ENCODE measurements at regions not wholly inside any gene's neighbourhood (a gene's known extent, or its start where the extent isn't known, plus 50 kb on each side); places are given as distances from the start of the nearest gene placed in this dataset.
"Not testable (repeated sequence)": the region's sequence is repeated elsewhere in the genome, so short reads cannot be mapped to it uniquely, and the experiment has no call there.

DNA sequence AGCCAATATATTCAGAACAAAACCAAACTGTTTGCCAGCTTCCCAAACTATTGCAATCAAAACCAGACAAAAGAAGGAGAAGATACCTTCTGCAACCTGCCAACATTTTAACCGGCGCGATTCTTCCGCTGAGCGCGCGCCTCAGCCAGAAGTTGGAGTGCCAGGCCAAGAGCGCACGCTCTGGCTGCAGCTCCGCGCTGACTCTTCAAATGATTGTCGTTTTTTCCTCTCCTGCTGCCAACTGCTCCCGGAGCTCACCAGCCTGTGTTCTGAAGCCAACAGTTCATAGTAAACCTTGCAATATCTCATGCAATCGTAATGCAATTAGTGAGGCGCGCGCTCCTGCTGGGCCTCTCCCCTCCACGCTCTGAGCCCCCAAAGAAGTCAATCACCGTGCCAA lies 259.7 kb upstream of the MGMT start:
- TF ChIP-seq PAX5 (IDR thresholded peaks at IDR 0.05; ENCODE audit: insufficient read depth, low read length, severe bottlenecking) = no peak
- DNase-seq (ENCODE audit: insufficient read length, low spot score) (no peak), FAIRE-seq (no peak)

GRCh38 chr10:129210876-129211275 lies 256.2 kb upstream of the MGMT start:
- DNase-seq (ENCODE audit: insufficient read length, low spot score) (no peak), FAIRE-seq (no peak)
- TF ChIP-seq POU2F2 (IDR thresholded peaks at IDR 0.05; ENCODE audit: low read depth, low read length) = no peak
- no peak for TF ChIP-seq SPI1 (IDR thresholded peaks at IDR 0.05; ENCODE audit: low read depth, low read length)
- TF ChIP-seq TAF1 (IDR thresholded peaks at IDR 0.05; ENCODE audit: low read depth, low read length) = no peak
- no peak for TF ChIP-seq POLR2AphosphoS5 (IDR thresholded peaks at IDR 0.05; ENCODE audit: low read depth, low read length)
- no peak for TF ChIP-seq POLR2A (IDR thresholded peaks at IDR 0.05; ENCODE audit: low read depth, low read length)
- TF ChIP-seq PAX5 (IDR thresholded peaks at IDR 0.05; ENCODE audit: insufficient read depth, low read length, severe bottlenecking) = no peak

DNA sequence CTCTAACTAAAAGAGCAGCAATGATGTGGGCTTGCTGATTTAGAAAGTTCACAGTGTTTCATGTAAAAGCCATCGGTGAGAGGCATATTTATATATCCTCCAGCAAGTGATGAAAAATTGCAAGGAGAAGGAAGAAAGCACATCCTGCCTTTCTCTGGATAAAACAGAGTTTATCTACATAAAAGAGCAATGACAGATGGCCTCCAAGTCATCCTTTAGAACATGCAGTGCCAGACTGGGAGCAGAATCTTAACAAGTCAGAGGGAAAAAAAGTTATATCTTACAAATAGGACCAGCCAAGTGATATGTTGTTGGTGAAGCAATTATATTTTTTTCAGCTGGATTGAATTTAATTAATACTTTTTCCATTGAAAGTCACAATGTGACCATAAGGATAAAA lies 253.8 kb upstream of the MGMT start:
- DNase-seq (ENCODE audit: insufficient read length, low spot score) = no peak
- no peak for TF ChIP-seq POLR2AphosphoS5 (IDR thresholded peaks at IDR 0.05; ENCODE audit: low read depth, low read length)
- no peak for TF ChIP-seq POU2F2 (IDR thresholded peaks at IDR 0.05; ENCODE audit: low read depth, low read length)
- TF ChIP-seq POLR2A (IDR thresholded peaks at IDR 0.05; ENCODE audit: low read depth, low read length) = no peak
- TF ChIP-seq PAX5 (IDR thresholded peaks at IDR 0.05; ENCODE audit: insufficient read depth, low read length, severe bottlenecking) = no peak
- TF ChIP-seq TAF1 (IDR thresholded peaks at IDR 0.05; ENCODE audit: low read depth, low read length) = no peak
- no peak for TF ChIP-seq SPI1 (IDR thresholded peaks at IDR 0.05; ENCODE audit: low read depth, low read length)
- FAIRE-seq = no peak

GRCh38 chr10:129213996-129214395 lies 253.0 kb upstream of the MGMT start:
- not testable (repeated sequence) for DNase-seq (ENCODE audit: insufficient read length, low spot score); FAIRE-seq

- no peak for FAIRE-seq
- TF ChIP-seq POLR2AphosphoS5 (IDR thresholded peaks at IDR 0.05; ENCODE audit: low read depth, low read length) = no peak
- TF ChIP-seq TAF1 (IDR thresholded peaks at IDR 0.05; ENCODE audit: low read depth, low read length) = no peak
- no peak for TF ChIP-seq PAX5 (IDR thresholded peaks at IDR 0.05; ENCODE audit: insufficient read depth, low read length, severe bottlenecking)
- TF ChIP-seq POLR2A (IDR thresholded peaks at IDR 0.05; ENCODE audit: low read depth, low read length) = no peak
- no peak for TF ChIP-seq POU2F2 (IDR thresholded peaks at IDR 0.05; ENCODE audit: low read depth, low read length)
- TF ChIP-seq SPI1 (IDR thresholded peaks at IDR 0.05; ENCODE audit: low read depth, low read length) = no peak
- DNase-seq (ENCODE audit: insufficient read length, low spot score) = no peak
These were observed 247.7 kb upstream of the MGMT start for GRCh38 chr10:129219364-129219763.

- TF ChIP-seq PAX5 (IDR thresholded peaks at IDR 0.05; ENCODE audit: insufficient read depth, low read length, severe bottlenecking) (no peak), SPI1 (IDR thresholded peaks at IDR 0.05; ENCODE audit: low read depth, low read length) (no peak), POLR2AphosphoS5 (IDR thresholded peaks at IDR 0.05; ENCODE audit: low read depth, low read length) (no peak), TAF1 (IDR thresholded peaks at IDR 0.05; ENCODE audit: low read depth, low read length) (no peak), POU2F2 (IDR thresholded peaks at IDR 0.05; ENCODE audit: low read depth, low read length) (no peak)
- no peak for DNase-seq (ENCODE audit: insufficient read length, low spot score)
- FAIRE-seq = no peak
These were observed 244.6 kb upstream of the MGMT start for GRCh38 chr10:129222436-129222835.

- no peak for FAIRE-seq
- TF ChIP-seq POLR2A (IDR thresholded peaks at IDR 0.05; ENCODE audit: low read depth, low read length) (no peak), PAX5 (IDR thresholded peaks at IDR 0.05; ENCODE audit: insufficient read depth, low read length, severe bottlenecking) (no peak), POU2F2 (IDR thresholded peaks at IDR 0.05; ENCODE audit: low read depth, low read length) (no peak), SPI1 (IDR thresholded peaks at IDR 0.05; ENCODE audit: low read depth, low read length) (no peak), TAF1 (IDR thresholded peaks at IDR 0.05; ENCODE audit: low read depth, low read length) (no peak), POLR2AphosphoS5 (IDR thresholded peaks at IDR 0.05; ENCODE audit: low read depth, low read length) (no peak)
These were observed 243.7 kb upstream of the MGMT start for GRCh38 chr10:129223363-129223762.

GRCh38 chr10:129224065-129224464 lies 243.0 kb upstream of the MGMT start:
- DNase-seq (ENCODE audit: insufficient read length, low spot score) (no peak), FAIRE-seq (no peak)
- TF ChIP-seq SPI1 (IDR thresholded peaks at IDR 0.05; ENCODE audit: low read depth, low read length) (no peak), PAX5 (IDR thresholded peaks at IDR 0.05; ENCODE audit: insufficient read depth, low read length, severe bottlenecking) (no peak), POU2F2 (IDR thresholded peaks at IDR 0.05; ENCODE audit: low read depth, low read length) (no peak)

More at GRCh38 chr10:129223363-129223762, 243.7 kb upstream of the MGMT start:
- DNase-seq (ENCODE audit: insufficient read length, low spot score) = no peak

GRCh38 chr10:129231821-129232220 lies 235.2 kb upstream of the MGMT start:
- FAIRE-seq (no peak), DNase-seq (ENCODE audit: insufficient read length, low spot score) (no peak)
- TF ChIP-seq POU2F2 (IDR thresholded peaks at IDR 0.05; ENCODE audit: low read depth, low read length) = no peak
- TF ChIP-seq POLR2A (IDR thresholded peaks at IDR 0.05; ENCODE audit: low read depth, low read length) = no peak
- no peak for TF ChIP-seq TAF1 (IDR thresholded peaks at IDR 0.05; ENCODE audit: low read depth, low read length)
- TF ChIP-seq SPI1 (IDR thresholded peaks at IDR 0.05; ENCODE audit: low read depth, low read length) = no peak
- no peak for TF ChIP-seq POLR2AphosphoS5 (IDR thresholded peaks at IDR 0.05; ENCODE audit: low read depth, low read length)
- TF ChIP-seq PAX5 (IDR thresholded peaks at IDR 0.05; ENCODE audit: insufficient read depth, low read length, severe bottlenecking) = no peak

DNA sequence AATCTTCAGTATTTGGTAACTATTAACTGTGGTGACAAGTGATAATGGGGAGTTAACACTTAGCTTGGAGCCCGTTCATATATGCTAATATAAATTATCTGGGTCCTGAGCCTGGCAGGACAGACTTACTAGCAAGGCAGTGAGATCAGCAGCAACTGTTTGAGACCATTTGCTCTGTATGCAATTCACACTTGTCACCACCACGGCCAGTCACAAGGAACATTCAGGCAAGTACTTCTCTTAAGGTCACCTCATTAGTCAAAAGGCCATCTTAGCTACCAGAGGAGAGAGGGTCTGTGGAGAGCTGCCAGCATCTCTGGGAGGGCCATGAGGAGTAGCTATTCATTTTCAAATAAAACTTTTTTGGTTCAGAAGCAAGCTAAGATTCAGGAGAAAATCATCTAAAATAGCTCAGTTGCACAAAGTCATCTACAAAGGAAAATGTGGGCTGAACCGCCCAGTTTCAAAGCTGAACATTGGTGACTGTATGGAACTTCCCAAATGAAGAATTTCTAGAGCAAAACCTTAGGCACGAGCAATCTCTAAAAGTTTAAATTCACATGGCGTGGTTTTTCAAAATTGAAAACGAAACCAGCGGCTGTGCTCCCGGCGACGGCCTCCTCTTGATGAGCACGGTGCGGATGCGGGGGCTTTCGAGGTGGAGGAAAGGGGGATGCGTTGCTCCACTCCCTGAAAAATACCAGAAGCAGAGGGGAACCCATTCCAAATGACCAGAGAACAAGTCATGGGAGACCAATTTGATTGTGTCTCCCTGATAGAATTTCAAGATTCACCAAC lies 233.5 kb upstream of the MGMT start:
- DNase-seq (ENCODE audit: insufficient read length, low spot score) (no peak), FAIRE-seq (no peak)
- TF ChIP-seq SPI1 (IDR thresholded peaks at IDR 0.05; ENCODE audit: low read depth, low read length) (no peak), POLR2A (IDR thresholded peaks at IDR 0.05; ENCODE audit: low read depth, low read length) (no peak), PAX5 (IDR thresholded peaks at IDR 0.05; ENCODE audit: insufficient read depth, low read length, severe bottlenecking) (no peak), POLR2AphosphoS5 (IDR thresholded peaks at IDR 0.05; ENCODE audit: low read depth, low read length) (no peak), TAF1 (IDR thresholded peaks at IDR 0.05; ENCODE audit: low read depth, low read length) (no peak), POU2F2 (IDR thresholded peaks at IDR 0.05; ENCODE audit: low read depth, low read length) (no peak)

Measured in GM12891 (cell line).